Left colon (tissue), 2 donors: ENCODE measurements at regions not wholly inside any gene's neighbourhood (a gene's known extent, or its start where the extent isn't known, plus 50 kb on each side); places are given as distances from the start of the nearest gene placed in this dataset.
"Not testable (repeated sequence)": the region's sequence is repeated elsewhere in the genome, so short reads cannot be mapped to it uniquely, and the experiment has no call there.

ENCODE experiments used
- ATAC-seq: fragments of 200-7000 bp; cut with Tn5 transposase; one replicate; pipeline ENCODE4 v1.9.1; 2020; ENCODE audit warnings: mild to moderate bottlenecking, moderate library complexity
- DNase-seq, 2 donors: peaks; one replicate each; pipeline ENCODE4 v3.0.0-alpha.2; 2020
- intact Hi-C, 2 donors: fragments of 100-400 bp; cut with DNase I in 1 of 2; cut with micrococcal nuclease in 1 of 2; formaldehyde crosslinking; loops; one replicate each; pipeline versions ENCODE4 v1.11.2 to v1.14.0; 2022; cut with DNase I, micrococcal nuclease
- donor health status: DM: no; HTN: no; CAD: no.
- donor health status: DM: yes; HTN: yes; CAD: no.

- no peak for DNase-seq
- intact Hi-C loops: no loop called here
- no peak for ATAC-seq
These were observed 423.8 kb upstream of the FRG1 start for GRCh38 chr4:189516902-189517301.

- intact Hi-C loops: no loop called here
- no peak for ATAC-seq
These were observed 421.5 kb upstream of the FRG1 start for GRCh38 chr4:189519186-189519585.

GRCh38 chr4:189525304-189525703 lies 415.4 kb upstream of the FRG1 start:
- DNase-seq (no peak), ATAC-seq (no peak)
- intact Hi-C loops: no loop called here

More at GRCh38 chr4:189519186-189519585, 421.5 kb upstream of the FRG1 start:
- no peak for DNase-seq

GRCh38 chr4:189530848-189531247 lies 409.8 kb upstream of the FRG1 start:
- DNase-seq (no peak), ATAC-seq (no peak)
- intact Hi-C loops: no loop called here

GRCh38 chr4:189533603-189534002 lies 407.1 kb upstream of the FRG1 start:
- intact Hi-C loops: no loop called here
- DNase-seq: no peak
- no peak for ATAC-seq

- intact Hi-C loops: no loop called here
These were observed 393.1 kb upstream of the FRG1 start for GRCh38 chr4:189547559-189547958.

GRCh38 chr4:189548484-189549125 lies 392.1 kb upstream of the FRG1 start:
- no peak for ATAC-seq
- no peak for DNase-seq
- intact Hi-C loops: no loop called here

More at GRCh38 chr4:189547559-189547958, 393.1 kb upstream of the FRG1 start:
- no peak for DNase-seq
- no peak for ATAC-seq

GRCh38 chr4:189551931-189552670 lies 388.6 kb upstream of the FRG1 start:
- intact Hi-C loops, ATAC-seq, DNase-seq: not testable (repeated sequence)

GRCh38 chr4:189560605-189561004 lies 380.1 kb upstream of the FRG1 start:
- ATAC-seq, DNase-seq, intact Hi-C loops: not testable (repeated sequence)

- intact Hi-C loops, DNase-seq, ATAC-seq: not testable (repeated sequence)
These were observed 376.9 kb upstream of the FRG1 start for GRCh38 chr4:189563751-189564150.

GRCh38 chr4:189566271-189566670 lies 374.4 kb upstream of the FRG1 start:
- intact Hi-C loops, DNase-seq, ATAC-seq: not testable (repeated sequence)

- intact Hi-C loops, DNase-seq, ATAC-seq: not testable (repeated sequence)
These were observed 373.8 kb upstream of the FRG1 start for GRCh38 chr4:189566900-189567299.

- DNase-seq, intact Hi-C loops, ATAC-seq: not testable (repeated sequence)
These were observed 361.0 kb upstream of the FRG1 start for GRCh38 chr4:189579645-189580044.

GRCh38 chr4:189586908-189587632 lies 353.6 kb upstream of the FRG1 start:
- ATAC-seq, DNase-seq, intact Hi-C loops: not testable (repeated sequence)

GRCh38 chr4:189589201-189589600 lies 351.5 kb upstream of the FRG1 start:
- intact Hi-C loops, ATAC-seq, DNase-seq: not testable (repeated sequence)

- DNase-seq (no peak), ATAC-seq (no peak)
- intact Hi-C loops: no loop called here
These were observed 347.8 kb upstream of the FRG1 start for GRCh38 chr4:189592890-189593289.

GRCh38 chr4:189597341-189597740 lies 343.3 kb upstream of the FRG1 start:
- intact Hi-C loops: no loop called here
- DNase-seq (no peak), ATAC-seq (no peak)

- no peak for ATAC-seq
- DNase-seq: no peak
- intact Hi-C loops: no loop called here
These were observed 340.4 kb upstream of the FRG1 start for GRCh38 chr4:189600264-189600663.

GRCh38 chr4:189600718-189601435 lies 339.8 kb upstream of the FRG1 start:
- ATAC-seq (no peak), DNase-seq (no peak)
- intact Hi-C loops: no loop called here
